ENCODE measurements at regions not wholly inside any gene's neighbourhood (a gene's known extent, or its start where the extent isn't known, plus 50 kb on each side); places are given as distances from the start of the nearest gene placed in this dataset.

GRCh38 chrX:137926090-137926489 lies 360.2 kb downstream of the ZIC3 start:
- TF ChIP-seq E2F4 (CRISPR knock-in tag; IDR thresholded peaks at IDR 0.05; ENCODE audit: borderline replicate concordance, low read depth), result no peak
- 0 out of 2 replicates have a peak, but pooled peaks have one; percentile 27 for TF ChIP-seq CTCF (IDR thresholded peaks at IDR 0.05)
- TF ChIP-seq AR (CRISPR knock-in tag; IDR thresholded peaks at IDR 0.05), result no peak
- TF ChIP-seq TCF7 (CRISPR knock-in tag; IDR thresholded peaks at IDR 0.05; ENCODE audit: low read depth), result no peak
- no peak for TF ChIP-seq KAT7 (CRISPR knock-in tag; IDR thresholded peaks at IDR 0.05; ENCODE audit: borderline replicate concordance)
- TF ChIP-seq ATF1 (CRISPR knock-in tag; IDR thresholded peaks at IDR 0.05), result no peak
- no peak for TF ChIP-seq EMX1 (CRISPR knock-in tag; IDR thresholded peaks at IDR 0.05)
